Neural crest cell (in vitro differentiated cells): ENCODE measurements at regions not wholly inside any gene's neighbourhood (a gene's known extent, or its start where the extent isn't known, plus 50 kb on each side); places are given as distances from the start of the nearest gene placed in this dataset.

Source experiments
- DNase-seq: peaks from one replicate; pipeline ENCODE4 v3.0.0; 2021; ENCODE audit warnings: low read depth, mixed read lengths, low spot score
- H3K27ac Mint-ChIP-seq: one replicate; pipeline ENCODE4 v1.8.0; 2021; ENCODE audit warnings: mild to moderate bottlenecking, mixed read lengths; ENCODE audit not compliant: unreplicated experiment
- H3K27me3 Mint-ChIP-seq: 2 replicates; pipeline ENCODE4 v1.8.0; 2021; ENCODE audit warnings: low read depth, mild to moderate bottlenecking, mixed read lengths
- H3K36me3 Mint-ChIP-seq: 2 replicates; pipeline ENCODE4 v1.8.0; 2021; ENCODE audit warnings: low read depth, mild to moderate bottlenecking, mixed read lengths
- H3K4me1 Mint-ChIP-seq: 2 replicates; pipeline ENCODE4 v1.8.0; 2021; ENCODE audit warnings: mixed read lengths
- H3K4me3 Mint-ChIP-seq: one replicate; pipeline ENCODE4 v1.8.0; 2021; ENCODE audit warnings: mild to moderate bottlenecking, mixed read lengths
- H3K9me3 Mint-ChIP-seq: 2 replicates; pipeline ENCODE4 v1.8.0; 2021; ENCODE audit warnings: mixed read lengths
- CTCF ChIP-seq: fragments of 200-600 bp; sonication (generic); conservative IDR thresholded peaks from 2 replicates; pipeline ENCODE4 v1.5.0; 2021; ENCODE audit warnings: antibody characterized with exemption, mild to moderate bottlenecking

DNA sequence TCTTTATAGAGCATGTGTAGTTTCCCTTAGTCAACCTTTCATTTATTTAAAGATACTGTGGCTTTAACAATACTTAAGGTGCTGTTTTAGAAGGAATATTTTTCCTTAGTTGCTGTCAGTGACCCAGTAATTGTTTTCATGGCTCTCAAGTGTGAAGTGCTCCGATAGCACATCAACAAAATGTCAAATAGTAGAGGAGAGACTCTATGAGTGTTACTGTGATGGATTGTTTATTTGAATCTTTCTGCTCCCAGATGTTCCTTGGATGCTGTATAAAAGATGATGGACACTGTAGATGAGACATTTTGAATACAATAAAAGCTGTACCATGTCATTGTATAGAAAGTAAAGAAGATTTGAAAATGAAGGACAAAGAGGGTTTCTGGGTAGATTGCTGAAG is 1185.7 kb upstream of the C9orf72 start:
- Mint-ChIP-seq H3K36me3 (no peaks in the 10 kb centered on the region), H3K4me3 (no peak overlapping the region), H3K4me1 (no peaks in the 10 kb centered on the region), H3K27me3 (no peaks in the 10 kb centered on the region), H3K9me3 (peaks cover 2% of the 10 kb centered on the region), H3K27ac (no peak overlapping the region)
- no peak for DNase-seq
- no peak for TF ChIP-seq CTCF

DNA sequence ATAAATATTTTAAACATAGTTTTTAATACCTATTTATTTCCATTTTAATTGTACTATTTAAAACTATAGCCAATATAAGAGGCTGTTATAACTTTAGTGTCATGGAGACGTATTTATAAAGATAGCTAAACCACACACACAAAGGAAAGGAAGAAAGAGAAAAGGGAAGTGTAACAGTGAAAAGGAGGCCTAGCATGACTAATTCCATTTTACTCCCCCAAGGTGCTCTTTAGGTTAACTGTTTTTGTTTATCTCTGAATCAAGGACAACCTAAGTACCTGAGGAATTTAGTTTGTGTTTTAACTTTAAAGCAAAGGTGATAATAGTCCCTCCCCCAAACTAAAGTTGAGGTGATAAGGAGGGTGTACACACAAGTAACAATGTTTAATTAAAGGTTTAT is 1188.9 kb upstream of the C9orf72 start:
- no peak for DNase-seq
- H3K27ac Mint-ChIP-seq = no peak overlapping the region
- no peak for TF ChIP-seq CTCF
- H3K9me3 Mint-ChIP-seq = peaks cover 2% of the 10 kb centered on the region
- no peaks in the 10 kb centered on the region for H3K36me3 Mint-ChIP-seq
- no peaks in the 10 kb centered on the region for H3K27me3 Mint-ChIP-seq
- H3K4me1 Mint-ChIP-seq = no peaks in the 10 kb centered on the region
- no peak overlapping the region for H3K4me3 Mint-ChIP-seq

DNA sequence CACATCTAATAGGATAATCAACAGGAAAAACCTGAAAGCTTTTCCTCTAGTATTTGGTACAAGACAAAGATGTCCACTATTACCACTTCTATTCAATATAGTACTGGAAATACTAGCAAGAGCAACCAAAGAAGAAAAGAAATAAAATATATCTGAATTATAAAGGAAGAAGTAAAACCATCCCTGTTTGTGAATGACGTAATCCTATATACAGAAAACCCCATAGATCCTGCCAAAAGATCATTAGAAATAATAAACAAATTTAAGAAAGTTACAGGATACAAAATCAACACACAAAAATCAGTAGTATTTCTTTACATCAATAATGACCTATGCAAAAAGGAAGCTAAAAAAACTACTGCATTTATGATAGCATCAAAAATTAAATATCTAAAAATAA is 1191.3 kb upstream of the C9orf72 start:
- no peaks in the 10 kb centered on the region for H3K4me1 Mint-ChIP-seq
- no peaks in the 10 kb centered on the region for H3K36me3 Mint-ChIP-seq
- no peak for TF ChIP-seq CTCF
- no peaks in the 10 kb centered on the region for H3K27me3 Mint-ChIP-seq
- no peak overlapping the region for H3K27ac Mint-ChIP-seq
- no peak overlapping the region for H3K4me3 Mint-ChIP-seq
- DNase-seq = no peak
- peaks cover 2% of the 10 kb centered on the region for H3K9me3 Mint-ChIP-seq

- no peak overlapping the region for H3K27ac Mint-ChIP-seq
- no peaks in the 10 kb centered on the region for H3K27me3 Mint-ChIP-seq
- DNase-seq = no peak
- peaks cover 4% of the 10 kb centered on the region for H3K4me1 Mint-ChIP-seq
- no peak overlapping the region for H3K4me3 Mint-ChIP-seq
- no peaks in the 10 kb centered on the region for H3K9me3 Mint-ChIP-seq
- TF ChIP-seq CTCF = no peak
- no peaks in the 10 kb centered on the region for H3K36me3 Mint-ChIP-seq
These were observed 1196.9 kb upstream of the C9orf72 start for GRCh38 chr9:28770226-28770625.

DNA sequence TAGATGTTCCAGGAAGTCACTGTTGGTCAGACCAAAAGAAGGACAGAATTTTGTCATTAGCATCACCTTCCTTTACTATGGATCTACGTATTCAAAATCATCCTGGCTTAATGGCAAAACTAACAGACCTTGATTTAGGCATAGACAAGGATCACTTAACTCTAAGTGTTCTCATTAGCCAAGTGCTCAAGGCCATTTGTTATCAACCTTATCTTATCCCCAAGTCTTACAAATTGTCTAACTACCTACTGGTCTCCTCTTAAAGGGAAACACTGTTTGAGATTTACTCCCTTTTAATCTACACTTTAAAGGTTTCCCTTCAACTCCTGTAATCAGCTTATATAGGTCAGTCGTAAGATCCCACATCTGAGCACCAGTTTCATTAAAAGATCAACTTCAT is 1197.5 kb upstream of the C9orf72 start:
- H3K27me3 Mint-ChIP-seq = no peaks in the 10 kb centered on the region
- no peak overlapping the region for H3K27ac Mint-ChIP-seq

More for the DNA sequence above, 1197.5 kb upstream of the C9orf72 start:
- DNase-seq = no peak
- no peaks in the 10 kb centered on the region for H3K36me3 Mint-ChIP-seq
- H3K4me1 Mint-ChIP-seq = peaks cover 4% of the 10 kb centered on the region
- no peak for TF ChIP-seq CTCF
- H3K9me3 Mint-ChIP-seq = no peaks in the 10 kb centered on the region
- no peak overlapping the region for H3K4me3 Mint-ChIP-seq
